H1 (cell line): ENCODE measurements at regions not wholly inside any gene's neighbourhood (a gene's known extent, or its start where the extent isn't known, plus 50 kb on each side); places are given as distances from the start of the nearest gene placed in this dataset.

Experiments
- CTCF ChIA-PET: fragments of 300-600 bp; sonication (Branson Sonifier 250); formaldehyde crosslinking; loops from one replicate; lab custom pipeline; 2021; ENCODE audit not compliant: partially characterized antibody; lab: Charles Lee
- POLR2A ChIA-PET: fragments of 300-600 bp; sonication (Branson Sonifier 250); formaldehyde crosslinking; loops from one replicate; lab custom pipeline; 2021; ENCODE audit warnings: inconsistent platforms; ENCODE audit not compliant: partially characterized antibody; lab: Charles Lee
- DNase-seq, 2 experiments: peaks; one replicate each; pipeline versions ENCODE4 v3.0.0 to v3.0.0-alpha.2; 2010 to 2022; ENCODE audit warnings: low spot score in 2 of 2, low read depth in 1 of 2, mixed read lengths in 1 of 2
- FAIRE-seq: peaks from 2 replicates; lab custom pipeline; 2011; peaks lifted over from hg19 to GRCh38; lab: Jason Lieb, UNC
- H2AFZ ChIP-seq: 2 replicates; pipeline ENCODE4 v1.8.1; 2012; ENCODE audit warnings: low read length, inconsistent platforms
- H2AK5ac ChIP-seq: 2 replicates; pipeline ENCODE4 v1.6.1; 2013; ENCODE audit warnings: low read depth, low read length
- H2BK120ac ChIP-seq: replicated peaks from 2 replicates; pipeline ENCODE3; 2013; ENCODE audit warnings: low read depth, low read length, inconsistent platforms
- H2BK12ac ChIP-seq: 2 replicates; pipeline ENCODE4 v1.6.1; 2013; ENCODE audit warnings: low read depth, low read length
- H2BK15ac ChIP-seq: 2 replicates; pipeline ENCODE4 v1.6.1; 2013; ENCODE audit warnings: low read length
- H2BK20ac ChIP-seq: 2 replicates; pipeline ENCODE4 v1.6.1; 2013; ENCODE audit warnings: low read length
- H2BK5ac ChIP-seq: 2 replicates; pipeline ENCODE4 v1.6.1; 2013; ENCODE audit warnings: low read depth, low read length
- H3K14ac ChIP-seq: 2 replicates; pipeline ENCODE4 v1.6.1; 2013; ENCODE audit warnings: inconsistent platforms; ENCODE audit not compliant: insufficient read length
- H3K18ac ChIP-seq: 2 replicates; pipeline ENCODE4 v1.6.1; 2013; ENCODE audit warnings: low read length; ENCODE audit errors: extremely low read depth
- H3K23ac ChIP-seq: 2 replicates; pipeline ENCODE4 v1.6.1; 2013; ENCODE audit warnings: inconsistent platforms; ENCODE audit not compliant: insufficient read length
- H3K23me2 ChIP-seq: 2 replicates; pipeline ENCODE4 v1.6.1; 2013; ENCODE audit warnings: low read depth, low read length
- H3K27ac ChIP-seq: 2 replicates; pipeline ENCODE4 v1.6.1; 2011; ENCODE audit warnings: low read depth, low read length, inconsistent platforms
- H3K27me3 ChIP-seq, 4 experiments: replicated peaks in 1 of 4; 1 replicate in 1 of 4; 2 replicates in 3 of 4; pipeline versions ENCODE4 v1.6.1 to v1.8.1; 2011 to 2013; ENCODE audit warnings: low read length in 3 of 4, mild to moderate bottlenecking in 3 of 4, inconsistent platforms in 2 of 4, mixed read lengths in 2 of 4, moderate library complexity in 1 of 4; ENCODE audit not compliant: control insufficient read depth in 3 of 4, insufficient read depth in 3 of 4; ENCODE audit errors: extremely low read depth in 1 of 4
- H3K36me3 ChIP-seq, 4 experiments: 2 replicates each; pipeline versions ENCODE4 v1.6.1 to v1.8.1; 2011 to 2013; ENCODE audit warnings: mild to moderate bottlenecking in 4 of 4, low read length in 3 of 4, moderate library complexity in 2 of 4, control low read depth in 1 of 4, inconsistent platforms in 1 of 4; ENCODE audit not compliant: insufficient read depth in 4 of 4, control insufficient read depth in 2 of 4
- H3K4ac ChIP-seq: replicated peaks from 2 replicates; pipeline ENCODE3; 2013; ENCODE audit warnings: low read length, low read depth, mixed read lengths, inconsistent platforms; ENCODE audit not compliant: insufficient read length
- H3K4me1 ChIP-seq, 4 experiments: replicated peaks in 1 of 4; 1 replicate in 1 of 4; 2 replicates in 3 of 4; pipeline versions ENCODE4 v1.6.1 to v1.8.1; 2011 to 2013; ENCODE audit warnings: low read length in 3 of 4, inconsistent platforms in 2 of 4, mixed read lengths in 1 of 4; ENCODE audit not compliant: insufficient read depth in 4 of 4, control insufficient read depth in 3 of 4
- H3K4me2 ChIP-seq, 2 experiments: 2 replicates each; pipeline versions ENCODE4 v1.6.1 to v1.8.1; 2011 to 2013; ENCODE audit warnings: low read depth in 2 of 2, low read length in 2 of 2, control low read depth in 1 of 2, inconsistent platforms in 1 of 2, mild to moderate bottlenecking in 1 of 2; ENCODE audit not compliant: insufficient read depth in 1 of 2
- H3K4me3 ChIP-seq, 4 experiments: fragments of 200-600, 300-600 bp in 1 of 4; sonication (generic), shearing (Covaris generic), sonication (Bioruptor Twin) in 1 of 4; 2 replicates each; pipeline versions ENCODE4 v1.5.1 to v1.8.1; 2011 to 2016; ENCODE audit warnings: low read length in 4 of 4, low read depth in 3 of 4, control low read depth in 2 of 4, inconsistent platforms in 2 of 4, mild to moderate bottlenecking in 2 of 4, mixed read lengths in 1 of 4, moderate library complexity in 1 of 4; ENCODE audit not compliant: insufficient read depth in 2 of 4; ENCODE audit errors: extremely low read depth in 1 of 4
- H3K56ac ChIP-seq: replicated peaks from 2 replicates; pipeline ENCODE3; 2013; ENCODE audit warnings: low read depth, mild to moderate bottlenecking, mixed read lengths, low read length, inconsistent platforms; ENCODE audit not compliant: insufficient read length
- H3K79me1 ChIP-seq: 2 replicates; pipeline ENCODE4 v1.6.1; 2013; ENCODE audit warnings: low read depth, low read length, control low read depth
- H3K79me2 ChIP-seq, 2 experiments: 2 replicates each; pipeline versions ENCODE4 v1.6.1 to v1.8.1; 2012 to 2013; ENCODE audit warnings: low read length in 2 of 2, mild to moderate bottlenecking in 2 of 2, inconsistent platforms in 1 of 2; ENCODE audit not compliant: insufficient read depth in 2 of 2, control insufficient read depth in 1 of 2
- H3K9ac ChIP-seq, 4 experiments: replicated peaks in 1 of 4; 1 replicate in 1 of 4; 2 replicates in 3 of 4; pipeline versions ENCODE4 v1.6.1 to v1.8.1; 2011 to 2013; ENCODE audit warnings: low read depth in 3 of 4, low read length in 3 of 4, control low read depth in 2 of 4, mild to moderate bottlenecking in 2 of 4, moderate library complexity in 2 of 4, inconsistent platforms in 1 of 4; ENCODE audit errors: extremely low read depth in 1 of 4
- H3K9me3 ChIP-seq, 2 experiments: 2 replicates each; pipeline versions ENCODE4 v1.6.1 to v1.8.1; 2012 to 2013; ENCODE audit warnings: mild to moderate bottlenecking in 2 of 2, moderate library complexity in 2 of 2, control low read depth in 1 of 2, inconsistent platforms in 1 of 2, low read depth in 1 of 2, low read length in 1 of 2, mixed read lengths in 1 of 2; ENCODE audit not compliant: insufficient read depth in 2 of 2
- H4K20me1 ChIP-seq, 2 experiments: replicated peaks in 1 of 2; 2 replicates each; pipeline versions ENCODE3 to v1.8.1; 2011 to 2013; ENCODE audit warnings: inconsistent platforms in 2 of 2, low read length in 2 of 2, mild to moderate bottlenecking in 1 of 2; ENCODE audit not compliant: insufficient read depth in 2 of 2, control insufficient read depth in 1 of 2
- H4K5ac ChIP-seq: 2 replicates; pipeline ENCODE4 v1.6.1; 2013; ENCODE audit warnings: low read length, low read depth, mixed read lengths, inconsistent platforms; ENCODE audit not compliant: insufficient read length
- H4K8ac ChIP-seq: 2 replicates; pipeline ENCODE4 v1.8.0; 2013; ENCODE audit warnings: mild to moderate bottlenecking, moderate library complexity, low read length, inconsistent platforms; ENCODE audit not compliant: insufficient read depth; ENCODE audit errors: extremely low read depth
- H4K91ac ChIP-seq: replicated peaks from 2 replicates; pipeline ENCODE3; 2013; ENCODE audit warnings: low read length, mixed read lengths, inconsistent platforms; ENCODE audit not compliant: insufficient read length
- E2F6 ChIP-seq: IDR thresholded peaks from 2 replicates; pipeline ENCODE4 v1.6.1; 2012; ENCODE audit warnings: inconsistent platforms
- NRF1 ChIP-seq: IDR thresholded peaks from 2 replicates; pipeline ENCODE4 v1.6.1; 2011; ENCODE audit warnings: mild to moderate bottlenecking, low read depth, low read length, improper control_type of control experiment
- SIN3A ChIP-seq, 2 experiments: IDR thresholded peaks in 1 of 2; conservative IDR thresholded peaks in 1 of 2; 2 replicates each; pipeline ENCODE4 v1.6.1; 2011 to 2012; ENCODE audit warnings: low read length in 2 of 2, improper control_type of control experiment in 1 of 2, low read depth in 1 of 2, mild to moderate bottlenecking in 1 of 2
- WGBS, 2 experiments: shearing (Covaris generic) in 1 of 2; methylation state at CpG; one replicate each; pipeline versions ENCODE4 v1.1.6 to v1.1.7; 2013 to 2015; ENCODE audit warnings: low lambda C conversion rate in 2 of 2, mixed read lengths in 2 of 2, inconsistent platforms in 1 of 2, low coverage in 1 of 2, missing lambda C conversion rate in 1 of 2; ENCODE audit not compliant: insufficient replicate concordance in 2 of 2, insufficient coverage in 1 of 2, insufficient read length in 1 of 2; ENCODE audit errors: extremely low coverage in 1 of 2, missing lambda C conversion rate in 1 of 2; 5-methylcytosine and 5-hydroxymethylcytosine counted together

- Histone ChIP-seq H4K5ac (no peak overlapping the region), H3K36me3 (peaks cover 0 to 4% (median 0%) of the 10 kb centered on the region in 4 experiments; a peak in 1 of 8 replicates), H3K9me3 (peaks cover 41% of the 10 kb centered on the region in 2 experiments; a peak in 3 of 4 replicates), H3K56ac (no peak overlapping the region), H3K14ac (no peak overlapping the region), H3K27ac (no peak overlapping the region), H2AK5ac (no peak overlapping the region), H3K23me2 (no peaks in the 10 kb centered on the region), H2BK15ac (no peak overlapping the region), H3K27me3 (no peaks in the 10 kb centered on the region), H2AFZ (no peak overlapping the region), H2BK20ac (no peak overlapping the region), H2BK5ac (no peak overlapping the region), H3K79me2 (no peaks in the 10 kb centered on the region), H3K4me3 (no peak overlapping the region), H3K4me2 (no peak overlapping the region), H3K18ac (no peak overlapping the region), H2BK12ac (no peak overlapping the region), H3K23ac (no peak overlapping the region), H4K20me1 (no peaks in the 10 kb centered on the region), H4K91ac (no peak overlapping the region), H3K9ac (no peak overlapping the region), H3K4ac (no peak overlapping the region), H2BK120ac (no peak overlapping the region), H3K4me1 (peaks cover 6 to 10% (median 9%) of the 10 kb centered on the region in 4 experiments), H4K8ac (no peak overlapping the region), H3K79me1 (no peaks in the 10 kb centered on the region)
- CTCF ChIA-PET, result interaction anchor here (0.7 to 2.0 kb wide), 3 partner anchors 9 to 171 kb away, joined by 3 to 4 read pairs (median 3); no protein-coding TSS in a partner anchor
- FAIRE-seq, result no peak
- no peak for DNase-seq
- WGBS, 2 experiments, result 93% methylated on average over 4 of the region's 4 CpGs; no CpG with 5 or more reads in 1 of the 2 experiments
- no peak for TF ChIP-seq E2F6
- TF ChIP-seq SIN3A (conservative IDR thresholded peaks at IDR 0.05 in 1 of 2, IDR thresholded peaks at IDR 0.05 in 1 of 2; ENCODE audit: low read depth in 1 of 2, low read length in 2 of 2), result no peak
- no peak for TF ChIP-seq NRF1
- POLR2A ChIA-PET, result interaction anchor here (1.3 kb wide), 1 partner anchor 13 kb away, joined by 3 read pairs; no protein-coding TSS in a partner anchor
Observed at GRCh38 chr10:31679936-31680335, 248.7 kb downstream of the ARHGAP12 start.
